ENCODE measurements at regions not wholly inside any gene's neighbourhood (a gene's known extent, or its start where the extent isn't known, plus 50 kb on each side); places are given as distances from the start of the nearest gene placed in this dataset.

GRCh38 chr18:45334191-45334590 lies 281.1 kb upstream of the SLC14A2 start:
- no peaks in the 10 kb centered on the region for H4K20me1 ChIP-seq (ENCODE audit: insufficient read depth)
- no TSS peak for BruUV-seq (replicated peaks)
- no peaks in the 10 kb centered on the region for H3K27me3 ChIP-seq (ENCODE audit: insufficient read depth, low read length)
- H3K4me3 ChIP-seq (replicated peaks in 1 of 2; ENCODE audit: low read depth in 1 of 2, low read length in 2 of 2): no peak overlapping the region
- no peak overlapping the region for H3K27ac ChIP-seq (ENCODE audit: low read depth, low read length)
- H3K36me3 ChIP-seq (ENCODE audit: control insufficient read depth in 1 of 2, insufficient read depth in 2 of 2, low read length in 2 of 2): no peaks in the 10 kb centered on the region
- H3K9ac ChIP-seq (ENCODE audit: low read length): no peak overlapping the region
- H2AFZ ChIP-seq (ENCODE audit: low read depth, low read length, poor library complexity, severe bottlenecking): no peak overlapping the region
- DNase-seq (ENCODE audit: low read depth, low spot score) (no peak), ATAC-seq (no peak)
- H3K4me2 ChIP-seq (ENCODE audit: low read length): no peak overlapping the region
- ChIA-PET RAD21 (ENCODE audit: low non-redundant PET in 1 of 2, low total read pairs in 2 of 2, uncharacterized antibody in 2 of 2, unreplicated experiment in 2 of 2) (no interaction called here), CTCF (no interaction called here), POLR2A (no interaction called here)
- H3K4me1 ChIP-seq (ENCODE audit: control insufficient read depth in 1 of 2, insufficient read depth in 2 of 2, low read length in 2 of 2): no peaks in the 10 kb centered on the region
- H3K9me3 ChIP-seq (ENCODE audit: control insufficient read depth in 1 of 2, insufficient read depth in 1 of 2, low read depth in 1 of 2, low read length in 2 of 2): no peaks in the 10 kb centered on the region
- intact Hi-C loops (cut with micrococcal nuclease): no loop called here
- no peak for TF ChIP-seq REST (IDR thresholded peaks at IDR 0.05; ENCODE audit: low read depth)
- TF ChIP-seq EZH2phosphoT487 (IDR thresholded peaks at IDR 0.05; ENCODE audit: borderline replicate concordance): no peak
- TF ChIP-seq, protein P1, sequence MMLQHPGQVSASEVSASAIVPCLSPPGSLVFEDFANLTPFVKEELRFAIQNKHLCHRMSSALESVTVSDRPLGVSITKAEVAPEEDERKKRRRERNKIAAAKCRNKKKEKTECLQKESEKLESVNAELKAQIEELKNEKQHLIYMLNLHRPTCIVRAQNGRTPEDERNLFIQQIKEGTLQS (IDR thresholded peaks at IDR 0.05): no peak
- no peak for TF ChIP-seq ZBTB33 (IDR thresholded peaks at IDR 0.05; ENCODE audit: extremely low read depth, insufficient replicate concordance, low read length)
- no peak for TF ChIP-seq MAX (IDR thresholded peaks at IDR 0.05)
- TF ChIP-seq ZFX (IDR thresholded peaks at IDR 0.05): no peak
- TF ChIP-seq JUND (IDR thresholded peaks at IDR 0.05): no peak
- no peak for TF ChIP-seq CEBPB (IDR thresholded peaks at IDR 0.05; ENCODE audit: low read depth)
- no peak for TF ChIP-seq RAD21 (IDR thresholded peaks at IDR 0.05; ENCODE audit: low read depth)
- TF ChIP-seq POLR2A (IDR thresholded peaks at IDR 0.05; ENCODE audit: borderline replicate concordance, extremely low read depth, insufficient read depth, insufficient read length): no peak
- no peak for TF ChIP-seq CBX3 (IDR thresholded peaks at IDR 0.05; ENCODE audit: low read depth)
- no peak for TF ChIP-seq EZH2 (IDR thresholded peaks at IDR 0.05)
- TF ChIP-seq FOSL1 (IDR thresholded peaks at IDR 0.05; ENCODE audit: low read depth): no peak
- no peak for TF ChIP-seq TCF7L2 (IDR thresholded peaks at IDR 0.05; ENCODE audit: borderline replicate concordance, extremely low read depth, insufficient read depth, insufficient read length)
- TF ChIP-seq, protein P2, sequence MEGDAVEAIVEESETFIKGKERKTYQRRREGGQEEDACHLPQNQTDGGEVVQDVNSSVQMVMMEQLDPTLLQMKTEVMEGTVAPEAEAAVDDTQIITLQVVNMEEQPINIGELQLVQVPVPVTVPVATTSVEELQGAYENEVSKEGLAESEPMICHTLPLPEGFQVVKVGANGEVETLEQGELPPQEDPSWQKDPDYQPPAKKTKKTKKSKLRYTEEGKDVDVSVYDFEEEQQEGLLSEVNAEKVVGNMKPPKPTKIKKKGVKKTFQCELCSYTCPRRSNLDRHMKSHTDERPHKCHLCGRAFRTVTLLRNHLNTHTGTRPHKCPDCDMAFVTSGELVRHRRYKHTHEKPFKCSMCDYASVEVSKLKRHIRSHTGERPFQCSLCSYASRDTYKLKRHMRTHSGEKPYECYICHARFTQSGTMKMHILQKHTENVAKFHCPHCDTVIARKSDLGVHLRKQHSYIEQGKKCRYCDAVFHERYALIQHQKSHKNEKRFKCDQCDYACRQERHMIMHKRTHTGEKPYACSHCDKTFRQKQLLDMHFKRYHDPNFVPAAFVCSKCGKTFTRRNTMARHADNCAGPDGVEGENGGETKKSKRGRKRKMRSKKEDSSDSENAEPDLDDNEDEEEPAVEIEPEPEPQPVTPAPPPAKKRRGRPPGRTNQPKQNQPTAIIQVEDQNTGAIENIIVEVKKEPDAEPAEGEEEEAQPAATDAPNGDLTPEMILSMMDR (IDR thresholded peaks at IDR 0.05 in 2 of 3, conservative IDR thresholded peaks at IDR 0.05 in 1 of 3; ENCODE audit: borderline replicate concordance in 1 of 3, insufficient read depth in 1 of 3, low read depth in 2 of 3, low read length in 2 of 3): no peak
- TF ChIP-seq SIN3A (IDR thresholded peaks at IDR 0.05; ENCODE audit: low read depth): no peak
- no peak for TF ChIP-seq POLR2AphosphoS5 (IDR thresholded peaks at IDR 0.05; ENCODE audit: low read depth, low read length)
- no peak for TF ChIP-seq EGR1 (IDR thresholded peaks at IDR 0.05; ENCODE audit: low read depth)
- no peak for TF ChIP-seq ZNF274 (IDR thresholded peaks at IDR 0.05; ENCODE audit: low read depth, low read length)
- no peak for TF ChIP-seq YY1 (IDR thresholded peaks at IDR 0.05; ENCODE audit: extremely low read depth, insufficient replicate concordance, low read depth, low read length)
- no peaks in the 10 kb centered on the region for H3K79me2 ChIP-seq (ENCODE audit: insufficient read depth, low read length)
- no peaks in the 10 kb centered on the region for H3K9me2 ChIP-seq (ENCODE audit: insufficient read depth)
